ENCODE measurements at regions not wholly inside any gene's neighbourhood (a gene's known extent, or its start where the extent isn't known, plus 50 kb on each side); places are given as distances from the start of the nearest gene placed in this dataset.
"Not testable (repeated sequence)": the region's sequence is repeated elsewhere in the genome, so short reads cannot be mapped to it uniquely, and the experiment has no call there.

DNA sequence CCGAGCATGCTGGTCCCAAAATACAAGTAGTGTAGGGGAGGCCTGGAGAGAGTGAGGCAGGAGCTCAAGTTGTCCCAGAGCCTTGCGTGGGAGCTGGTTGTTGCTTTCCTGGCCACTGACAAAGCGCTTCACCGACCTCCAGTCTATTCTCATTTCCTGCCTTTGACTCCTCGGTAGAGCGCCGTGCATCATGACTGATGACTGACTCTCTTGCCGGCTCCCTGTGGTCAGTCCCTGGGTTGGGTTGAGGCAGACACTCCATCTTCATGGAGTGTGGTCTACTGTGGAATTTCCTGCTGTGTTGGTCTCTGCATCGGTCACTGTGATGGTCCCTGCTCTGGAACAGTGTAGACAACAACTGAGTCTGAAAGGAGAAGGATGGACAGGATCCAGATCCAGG, 175.1 kb upstream of the S1PR3 start:
- peak; percentile 69 for DNase-seq (ENCODE audit: low read depth)

DNA sequence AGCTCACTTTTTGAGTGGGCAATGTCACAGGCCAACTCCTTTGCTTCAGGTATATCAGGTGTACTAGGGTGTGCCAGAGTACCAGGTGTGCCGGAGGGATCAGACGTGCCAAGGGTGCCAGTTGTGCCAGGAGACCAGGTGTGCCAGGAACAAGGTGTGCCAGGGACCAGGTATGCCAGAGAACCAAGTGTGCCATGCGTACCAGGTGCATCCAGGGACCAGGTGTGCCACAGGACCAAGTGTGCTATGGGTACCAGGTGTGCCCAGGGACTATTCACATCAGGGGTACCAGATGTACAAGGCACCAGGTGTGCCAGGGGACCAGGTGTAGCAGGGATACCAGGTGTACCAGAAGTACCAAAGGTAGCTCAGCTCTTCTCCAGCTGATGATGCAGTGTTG, 174.7 kb upstream of the S1PR3 start:
- DNase-seq (ENCODE audit: low read depth), result no peak

DNA sequence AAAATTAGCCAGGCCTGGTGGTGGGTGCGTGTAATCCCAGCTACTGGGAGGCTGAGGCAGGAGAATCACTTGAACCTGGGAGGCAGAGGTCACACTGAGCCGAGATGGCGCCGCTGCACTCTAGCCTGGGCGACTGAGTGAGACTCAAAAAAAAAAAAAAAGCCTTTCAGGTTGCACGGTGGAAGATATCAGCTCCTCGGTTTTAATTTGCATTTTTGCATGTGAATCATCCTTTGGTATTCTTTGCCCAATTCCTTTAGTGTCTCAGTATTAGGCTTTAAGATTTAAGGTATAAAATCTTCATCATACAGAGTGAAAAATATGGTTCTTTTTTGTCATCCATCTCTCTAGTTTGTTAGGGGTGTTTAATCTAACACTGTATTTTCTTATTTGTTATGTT, 173.6 kb upstream of the S1PR3 start:
- no peak for DNase-seq (ENCODE audit: low read depth)

DNA sequence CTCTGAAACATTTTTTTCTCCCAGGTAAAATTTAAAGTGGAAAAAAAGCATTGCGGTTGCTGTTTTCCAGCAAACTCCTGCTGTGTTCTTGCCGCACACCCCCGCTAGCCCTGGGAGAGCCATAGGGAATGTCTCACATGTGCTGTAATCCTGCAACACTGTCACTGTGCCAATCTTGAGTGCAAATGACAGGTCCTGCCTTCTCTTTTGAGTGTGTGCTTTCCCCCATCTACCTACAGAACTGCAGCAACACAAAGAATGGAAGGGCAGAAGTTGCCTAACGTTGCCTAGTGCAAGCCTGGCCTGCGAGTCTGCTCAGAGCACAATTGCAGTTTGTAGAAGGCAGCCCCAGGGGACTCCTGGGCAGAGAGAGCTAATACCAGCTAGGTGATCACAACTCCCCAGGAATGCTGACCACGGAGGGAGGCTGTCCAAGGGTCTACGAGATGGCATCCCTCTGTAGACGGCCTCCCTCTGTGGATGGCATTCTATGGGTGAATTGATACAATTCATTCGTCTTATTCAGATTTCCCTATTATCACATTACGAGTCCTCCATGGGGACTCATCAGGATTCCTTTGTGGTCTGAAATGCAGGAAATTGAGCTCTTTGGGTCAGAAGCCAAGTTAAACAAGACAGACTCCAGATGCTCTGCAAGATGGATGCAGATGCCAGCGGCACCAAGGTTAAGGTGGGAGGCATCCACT, 172.6 kb upstream of the S1PR3 start:
- DNase-seq (ENCODE audit: low read depth), result peak; percentile 53

DNA sequence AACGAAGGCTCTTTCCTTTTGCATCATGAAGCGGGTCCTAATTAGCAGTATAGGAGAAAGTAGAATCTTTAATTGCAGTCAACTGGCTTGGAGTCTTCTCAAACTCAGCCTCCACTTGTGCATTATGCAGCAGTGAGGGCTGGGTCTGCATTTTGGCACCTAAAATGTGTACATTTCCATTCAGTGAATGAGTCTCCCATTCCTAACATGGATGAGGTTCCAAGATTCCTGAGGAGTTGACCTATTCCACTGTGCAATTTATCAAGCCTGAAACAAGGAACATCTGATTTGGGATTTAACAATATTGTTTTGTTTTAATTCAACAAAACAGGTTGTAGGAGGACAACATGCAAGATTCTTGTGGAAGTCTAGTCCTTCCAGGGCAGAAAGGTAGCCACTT, 171.8 kb upstream of the S1PR3 start:
- DNase-seq (ENCODE audit: low read depth), result no peak

DNA sequence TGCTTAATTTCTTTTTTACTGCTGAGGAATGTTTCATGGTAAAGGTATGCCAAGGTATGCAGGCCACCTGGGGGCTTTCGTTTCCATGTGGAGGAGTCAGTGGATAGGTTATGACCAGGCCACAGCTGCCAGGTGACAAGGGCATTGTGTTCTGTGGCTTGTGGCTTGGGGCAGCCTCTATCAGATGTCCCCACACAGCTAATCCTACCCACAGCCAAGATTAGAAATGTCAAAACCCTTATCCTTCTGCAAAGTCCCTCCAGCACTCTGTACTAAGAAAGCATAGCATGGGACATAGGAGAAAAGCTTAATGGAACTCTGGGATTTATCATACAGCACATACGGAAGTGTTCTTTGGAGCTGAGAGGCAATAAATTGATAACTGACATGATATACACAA, 171.2 kb upstream of the S1PR3 start:
- DNase-seq (ENCODE audit: low read depth), result no peak

DNA sequence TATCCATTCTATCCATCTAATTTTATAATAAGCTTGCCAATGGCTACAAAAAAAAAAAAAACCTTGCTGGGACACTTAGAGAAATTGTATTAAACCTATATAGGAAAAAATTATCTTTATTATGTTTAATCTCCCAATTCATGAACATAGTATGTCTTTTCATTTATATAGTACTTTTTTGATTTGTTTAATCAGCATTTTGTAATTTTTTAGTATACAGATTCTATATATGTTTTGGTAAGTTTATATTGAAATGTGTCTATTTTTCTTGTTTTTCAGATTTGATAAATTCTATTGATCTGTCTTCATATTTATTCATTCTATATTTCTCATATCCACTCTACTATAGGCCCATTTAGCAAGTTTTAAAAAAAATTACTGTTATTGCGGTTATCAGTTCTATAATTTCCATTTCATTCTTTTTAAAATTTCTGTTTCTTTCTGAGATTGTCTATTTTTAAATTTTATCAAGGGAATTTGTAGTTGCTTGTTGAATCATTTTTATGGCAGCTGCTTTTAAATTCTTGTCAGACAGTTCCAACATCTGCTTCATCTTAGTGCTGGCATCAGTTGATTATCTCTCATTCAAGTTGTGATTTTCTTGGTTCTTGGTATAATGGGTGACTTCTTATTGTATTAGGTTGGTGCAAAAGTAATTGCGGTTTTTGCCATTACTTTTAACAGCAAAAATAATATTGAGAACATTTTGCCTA, 170.1 kb upstream of the S1PR3 start:
- DNase-seq (ENCODE audit: low read depth), result no peak

DNA sequence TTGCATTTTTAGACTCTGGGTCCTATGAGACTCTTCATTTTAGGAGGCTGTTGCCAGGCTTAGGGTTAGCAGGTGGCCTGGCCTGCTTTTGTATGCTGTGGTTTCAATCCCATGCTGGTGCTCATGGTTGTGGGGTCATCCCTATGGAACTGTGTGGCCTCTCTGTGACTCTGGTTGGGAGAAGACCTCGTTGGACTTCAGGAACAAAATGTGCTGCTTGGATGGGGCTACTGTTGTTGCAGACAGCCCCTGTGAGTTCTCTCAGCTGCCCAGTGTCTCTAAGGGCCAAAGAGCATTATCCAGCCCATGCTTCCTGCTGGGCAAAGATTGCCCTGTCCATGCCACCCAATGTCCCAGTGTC, 169.5 kb upstream of the S1PR3 start:
- DNase-seq (ENCODE audit: low read depth), result no peak

DNA sequence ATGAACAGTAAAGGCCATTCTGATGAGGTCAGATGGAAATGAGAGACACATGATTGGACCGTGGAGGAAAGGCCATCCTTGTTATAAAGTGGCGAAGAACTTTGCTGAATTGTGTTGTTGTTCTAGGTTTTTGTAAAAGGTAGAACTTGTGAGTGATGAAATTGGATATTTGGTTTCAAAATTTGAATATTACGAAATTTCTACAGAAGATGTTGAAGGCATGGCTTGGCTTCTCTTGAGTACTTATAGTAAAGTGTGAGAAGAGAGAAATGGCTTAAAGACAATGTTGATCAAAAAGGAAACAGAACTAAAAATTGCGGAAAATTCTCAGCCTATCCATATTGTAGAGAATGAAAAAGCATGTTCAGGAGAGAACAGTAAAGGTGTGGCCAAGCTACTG, 166.6 kb upstream of the S1PR3 start:
- DNase-seq (ENCODE audit: low read depth), result peak; percentile 29

DNA sequence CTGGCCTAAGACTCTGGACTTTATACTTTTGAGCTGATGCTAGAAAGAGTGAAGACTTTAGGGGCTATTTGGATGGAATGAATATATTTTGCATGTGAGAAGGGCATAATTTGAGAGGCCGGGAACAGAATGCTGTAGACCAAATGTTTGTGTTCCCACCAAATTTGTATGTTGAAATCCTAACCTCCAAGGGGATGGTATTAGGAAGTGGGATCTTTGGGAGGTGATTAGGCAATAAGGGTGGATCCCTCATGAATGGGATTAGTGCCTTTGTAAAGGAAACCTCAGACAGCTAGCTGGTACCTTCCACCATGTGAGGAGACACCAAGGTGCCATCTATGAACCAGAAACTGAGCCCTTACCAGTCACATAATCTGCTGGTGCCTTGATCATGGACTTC, 165.1 kb upstream of the S1PR3 start:
- no peak for DNase-seq (ENCODE audit: low read depth)

DNA sequence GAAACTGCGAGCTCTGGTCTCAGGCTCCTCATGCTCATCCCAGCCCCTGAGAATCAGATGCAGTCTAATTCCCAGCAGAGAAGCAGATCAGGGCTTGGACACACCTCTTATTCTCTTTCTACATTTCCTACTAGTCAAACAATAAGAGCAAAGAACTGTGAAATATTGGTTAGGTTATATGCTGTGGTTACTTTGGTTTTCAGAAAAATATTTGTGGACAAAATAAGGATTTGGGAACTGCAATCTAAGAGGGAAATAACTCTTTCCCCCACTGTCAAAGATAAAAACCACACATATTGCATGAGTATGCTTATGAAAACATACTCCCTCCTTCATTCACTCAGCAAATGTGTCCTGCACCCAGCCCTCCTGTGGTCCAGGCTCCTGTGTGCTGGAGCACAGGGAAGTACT, 164.5 kb upstream of the S1PR3 start:
- peak; percentile 97 for DNase-seq (ENCODE audit: low read depth)

DNA sequence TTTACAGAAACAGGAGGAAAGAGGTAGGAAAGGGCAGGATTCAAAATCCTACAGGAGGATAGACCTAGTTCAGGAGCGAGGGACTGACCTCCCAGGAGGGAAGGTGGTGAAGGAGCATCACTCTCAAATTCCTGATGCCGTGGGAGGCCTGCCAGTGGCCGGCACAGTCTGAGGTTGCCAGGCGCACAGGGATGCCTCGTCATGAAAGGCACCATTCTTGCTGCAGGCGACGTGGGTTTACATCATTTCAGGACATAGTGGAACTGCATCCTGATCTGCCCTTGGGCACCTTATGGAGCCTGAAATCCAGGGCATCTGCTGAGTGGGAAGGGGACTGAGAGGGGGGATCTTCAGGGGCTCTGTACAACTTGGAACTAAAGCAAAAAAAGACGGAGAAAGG, 163.2 kb upstream of the S1PR3 start:
- no peak for DNase-seq (ENCODE audit: low read depth)

DNA sequence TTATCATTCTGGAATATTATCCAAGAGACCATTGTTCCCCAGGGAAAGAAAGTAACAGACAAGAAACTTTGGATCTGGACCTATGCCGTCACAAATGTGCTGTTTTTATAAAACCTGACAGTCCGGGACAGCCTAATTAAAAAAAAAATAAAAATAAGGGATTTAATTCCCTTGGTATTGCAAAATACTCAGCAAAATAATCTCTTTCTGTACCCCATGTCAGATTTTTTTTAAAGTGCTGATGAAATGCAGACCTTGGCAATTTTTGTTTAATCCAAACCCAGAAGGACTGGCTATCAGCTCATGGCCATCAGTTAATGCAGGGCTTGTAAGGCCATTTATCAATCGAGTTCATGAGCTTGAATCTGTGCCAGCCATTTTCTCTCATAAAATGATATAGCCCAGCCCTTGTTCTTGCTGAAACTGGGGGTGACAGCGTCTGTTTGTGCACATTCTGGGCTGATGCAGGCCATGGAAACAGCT, 162.7 kb upstream of the S1PR3 start:
- peak; percentile 62 for DNase-seq (ENCODE audit: low read depth)

DNA sequence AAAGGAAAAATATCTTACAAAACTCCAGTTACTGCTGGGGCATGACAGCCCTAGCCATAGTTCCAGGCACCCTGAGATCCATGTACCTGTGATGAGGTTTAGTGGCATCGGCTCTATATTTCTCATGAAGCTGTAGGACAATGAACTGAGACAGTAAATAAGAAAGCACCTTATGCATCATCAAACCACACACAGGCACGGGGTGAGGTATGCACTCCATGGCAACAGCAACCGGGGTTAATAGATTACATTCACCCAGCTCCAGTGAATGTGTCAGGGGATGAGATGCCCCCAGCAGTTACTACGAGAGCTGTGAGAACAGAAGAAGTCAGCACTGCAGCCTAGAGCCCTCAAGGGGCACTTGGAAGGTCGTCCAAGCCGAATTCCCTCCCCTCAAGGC, 162.0 kb upstream of the S1PR3 start:
- DNase-seq (ENCODE audit: low read depth), result peak; percentile 48

DNA sequence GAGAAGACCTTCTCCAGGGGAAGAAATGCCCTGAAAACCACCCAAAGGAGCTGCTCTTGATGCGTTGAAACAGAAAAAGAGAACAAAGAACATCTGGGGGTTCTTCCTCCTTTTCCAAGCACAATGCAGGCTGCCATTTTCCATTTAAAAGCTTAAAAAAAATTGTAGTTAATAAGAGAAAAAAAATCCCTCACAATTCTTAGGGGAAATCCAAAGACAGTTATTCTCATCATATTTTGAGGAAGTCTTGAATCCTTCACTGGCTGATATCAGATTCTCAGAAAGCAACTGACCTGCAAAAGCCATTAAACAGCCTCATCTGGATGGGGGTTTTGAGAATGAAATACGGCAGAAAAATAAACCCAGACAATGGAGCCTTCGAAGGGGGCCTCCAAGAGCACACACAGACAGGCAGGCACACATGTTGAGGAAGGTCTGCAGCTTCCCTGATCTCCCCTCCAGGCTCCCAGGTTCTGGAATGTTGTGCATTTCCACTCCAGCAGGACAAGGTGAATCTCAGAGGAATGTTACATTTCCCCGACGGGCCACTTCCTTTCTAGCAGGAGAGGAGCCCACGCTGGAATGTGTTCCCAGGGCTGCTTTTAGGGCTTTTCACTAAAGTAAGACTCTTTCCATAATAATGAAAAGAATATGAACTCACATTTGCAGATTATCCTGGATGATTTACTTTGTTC, 159.4 kb upstream of the S1PR3 start:
- no peak for DNase-seq (ENCODE audit: low read depth)

DNA sequence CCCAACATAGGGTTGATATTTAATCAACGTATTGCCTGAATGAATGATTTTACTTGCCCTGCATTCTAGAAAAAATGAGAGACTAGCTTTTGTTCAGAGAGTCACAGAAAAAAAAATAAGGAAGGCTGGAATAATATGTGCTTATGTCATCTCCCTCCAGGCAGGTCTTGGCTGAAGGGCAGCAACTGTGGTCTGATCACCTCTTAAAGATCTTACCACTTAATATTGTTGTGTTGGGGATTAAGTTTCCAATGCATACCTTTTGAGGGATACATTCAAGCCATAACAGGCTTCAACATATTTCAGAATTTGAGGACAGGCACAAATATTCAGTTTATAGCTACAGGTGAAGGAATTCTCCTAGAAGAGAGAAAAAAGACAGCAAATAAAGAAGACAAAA, 157.3 kb upstream of the S1PR3 start:
- no peak for DNase-seq (ENCODE audit: low read depth)

DNA sequence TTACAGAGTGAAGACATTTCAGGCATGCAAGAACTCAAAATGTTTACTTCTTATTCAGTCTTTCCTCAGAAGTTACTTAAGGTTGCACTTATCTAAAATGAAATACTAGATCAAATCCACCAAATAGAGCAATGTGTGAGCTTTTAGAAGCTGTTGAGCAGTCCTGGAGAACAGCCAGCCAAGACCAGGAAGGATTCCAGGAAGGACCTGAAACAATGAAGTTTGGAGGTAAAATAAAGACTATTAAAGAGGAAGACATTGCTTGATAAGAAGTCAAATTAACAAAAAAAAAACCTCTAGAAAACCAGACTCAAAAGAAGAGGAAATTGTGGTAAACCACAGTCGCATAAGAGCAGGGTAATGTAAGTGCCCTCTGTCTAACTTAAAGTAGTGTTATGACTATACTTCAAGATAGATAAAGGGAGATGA, 156.2 kb upstream of the S1PR3 start:
- peak; percentile 88 for DNase-seq (ENCODE audit: low read depth)

DNA sequence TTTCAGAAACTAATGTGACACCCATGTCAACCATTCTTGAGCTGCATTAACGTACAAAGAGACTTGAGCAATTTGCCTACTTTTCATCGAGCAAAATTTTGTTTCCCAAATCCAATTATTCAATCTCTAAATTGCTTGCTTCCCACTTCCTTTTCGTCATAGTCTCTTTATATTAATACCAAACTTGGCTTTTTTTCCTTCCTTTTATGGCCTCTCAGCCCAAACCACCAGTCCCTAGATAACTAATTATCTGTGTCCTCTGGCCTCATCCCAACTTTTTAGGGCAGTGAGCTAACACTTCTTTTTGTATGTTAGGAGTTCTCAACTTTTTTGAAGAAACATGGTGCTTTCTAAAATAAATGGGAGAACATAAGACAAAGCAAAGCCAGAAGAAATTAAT, 155.5 kb upstream of the S1PR3 start:
- no peak for DNase-seq (ENCODE audit: low read depth)

DNA sequence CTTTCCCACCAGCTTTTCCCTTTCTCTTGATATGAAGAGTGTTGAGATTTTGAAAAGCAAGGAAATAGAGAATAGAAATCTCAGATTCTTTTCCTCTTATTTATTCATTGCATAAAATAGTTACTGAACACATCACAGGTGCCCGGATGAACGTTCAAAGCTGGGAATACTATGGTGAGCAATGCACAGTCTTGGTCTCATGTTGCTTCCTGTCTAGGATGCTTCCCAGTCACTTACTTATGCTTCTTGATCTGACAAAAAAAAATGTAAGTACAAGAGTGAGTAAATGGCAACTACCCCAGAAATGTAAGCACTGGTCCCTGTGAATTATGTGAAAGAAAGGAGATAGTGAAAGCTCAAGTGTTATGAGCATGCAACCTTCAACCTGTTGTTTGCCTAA, 153.5 kb upstream of the S1PR3 start:
- DNase-seq (ENCODE audit: low read depth), result no peak

DNA sequence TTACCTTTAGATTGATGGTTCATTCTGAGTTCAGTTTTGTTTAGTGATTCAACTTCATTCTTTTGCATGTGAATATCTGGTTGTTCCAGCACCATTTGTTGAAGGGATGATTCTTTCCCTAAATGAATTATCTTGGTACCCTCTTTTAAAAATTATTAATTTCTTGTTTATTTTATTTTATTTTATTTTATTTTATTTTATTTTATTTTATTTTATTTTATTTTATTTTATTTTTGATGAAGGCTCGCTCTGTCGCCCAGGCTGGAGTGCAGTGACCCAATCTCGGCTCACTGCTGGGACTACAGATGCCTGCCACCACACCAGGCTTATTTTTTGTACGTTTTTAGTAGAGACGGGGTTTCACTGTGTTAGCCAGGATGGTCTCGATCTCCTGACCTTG, 141.4 kb upstream of the S1PR3 start:
- not testable (repeated sequence) for DNase-seq (ENCODE audit: low read depth)

DNA sequence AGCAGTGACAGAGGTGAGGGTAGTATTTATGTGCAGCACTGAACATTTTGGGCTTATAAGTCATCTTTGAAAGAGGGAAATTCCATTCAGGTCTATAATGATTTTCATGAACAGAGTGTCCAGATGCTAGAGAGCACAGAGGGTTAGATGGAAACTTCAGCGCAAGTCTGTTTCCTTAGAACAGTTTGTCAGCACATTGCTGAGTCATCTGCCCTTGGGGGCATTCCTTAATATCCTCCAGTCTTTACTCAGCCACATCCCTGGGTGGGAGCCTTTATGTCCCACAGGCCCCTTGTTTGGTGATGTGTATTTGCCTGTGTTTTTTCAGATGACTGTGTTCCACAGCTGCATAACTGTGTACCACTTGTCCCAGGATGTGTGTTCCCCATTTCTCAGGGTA, 138.5 kb upstream of the S1PR3 start:
- DNase-seq (ENCODE audit: low read depth), result peak; percentile 67

DNA sequence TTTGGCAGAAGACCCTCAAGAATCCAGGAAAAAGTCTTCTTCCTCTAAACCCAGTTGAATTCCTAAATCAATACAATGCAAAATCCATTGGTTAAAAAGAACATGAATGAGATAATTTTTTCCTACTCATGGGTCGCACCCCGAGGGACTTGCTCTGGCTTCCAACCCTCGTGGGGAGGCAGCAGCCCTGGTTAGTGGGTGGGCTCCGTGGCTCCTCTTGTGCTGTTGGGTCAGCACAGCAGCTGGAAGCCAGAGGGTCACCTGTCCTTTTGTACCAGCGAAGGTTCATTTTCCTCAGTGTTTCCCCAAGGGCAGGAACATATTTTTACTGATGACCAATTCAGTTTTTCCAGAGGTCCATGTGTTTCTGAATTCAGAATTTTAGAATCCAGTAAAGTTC, 120.6 kb upstream of the S1PR3 start:
- no peak for DNase-seq (ENCODE audit: low read depth)

DNA sequence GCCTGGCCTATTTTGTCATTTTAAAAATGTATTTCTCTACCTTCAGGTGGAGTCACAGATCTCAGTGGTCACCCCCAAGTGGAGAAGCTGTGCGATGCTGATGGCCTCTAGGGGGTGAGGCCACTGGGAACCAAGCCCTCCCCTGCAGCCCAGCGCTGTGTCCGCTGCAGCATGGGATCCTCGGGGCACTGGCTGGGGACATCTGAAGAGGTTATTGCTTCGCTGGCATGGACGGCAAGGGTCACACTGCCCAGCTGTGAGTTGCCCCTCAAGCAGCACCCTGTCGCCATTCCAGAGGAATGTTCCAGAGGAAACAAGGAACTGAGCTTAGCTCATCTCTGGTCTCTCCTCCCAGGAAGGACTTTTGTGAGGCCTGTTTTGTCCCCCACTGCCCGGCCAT, 119.6 kb upstream of the S1PR3 start:
- no peak for DNase-seq (ENCODE audit: low read depth)

Measured in amniotic epithelial cell (primary cell).